ENCODE measurements at regions not wholly inside any gene's neighbourhood (a gene's known extent, or its start where the extent isn't known, plus 50 kb on each side); places are given as distances from the start of the nearest gene placed in this dataset.
A peak's percentile ranks its signal among the peaks of the same experiment; 100 is the strongest.

DNA sequence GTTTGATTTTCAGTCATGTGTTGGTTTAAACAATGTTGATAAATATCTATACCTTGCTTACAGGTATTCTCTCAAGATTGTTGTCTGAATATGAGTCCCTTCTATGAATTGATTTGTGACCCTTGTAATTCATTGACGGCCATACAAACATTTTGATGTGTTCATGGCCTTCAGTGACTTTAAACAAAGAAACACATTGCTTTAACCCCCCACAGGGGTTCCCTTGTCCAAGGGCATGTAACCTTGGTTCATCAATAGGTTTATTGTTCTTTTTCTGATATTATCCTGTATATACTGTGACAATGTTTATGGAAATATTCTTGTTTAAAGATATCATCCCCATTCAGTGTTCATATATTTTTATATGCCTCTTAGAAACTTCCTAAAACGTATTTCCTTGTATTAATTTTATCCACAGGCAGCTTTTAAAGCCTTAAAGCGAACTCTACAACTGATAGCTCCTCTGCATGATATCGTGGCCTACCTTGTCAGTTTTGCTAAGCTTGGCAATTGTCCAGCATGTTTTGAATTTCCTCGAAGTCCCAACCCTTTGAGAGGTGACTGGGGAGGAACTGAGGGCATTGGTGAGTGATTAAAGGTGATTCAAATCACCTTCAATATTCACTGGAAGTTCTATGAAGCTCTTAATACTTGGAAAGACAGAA lies 87.0 kb downstream of the CD164 start:
- DNase-seq: no peak

DNA sequence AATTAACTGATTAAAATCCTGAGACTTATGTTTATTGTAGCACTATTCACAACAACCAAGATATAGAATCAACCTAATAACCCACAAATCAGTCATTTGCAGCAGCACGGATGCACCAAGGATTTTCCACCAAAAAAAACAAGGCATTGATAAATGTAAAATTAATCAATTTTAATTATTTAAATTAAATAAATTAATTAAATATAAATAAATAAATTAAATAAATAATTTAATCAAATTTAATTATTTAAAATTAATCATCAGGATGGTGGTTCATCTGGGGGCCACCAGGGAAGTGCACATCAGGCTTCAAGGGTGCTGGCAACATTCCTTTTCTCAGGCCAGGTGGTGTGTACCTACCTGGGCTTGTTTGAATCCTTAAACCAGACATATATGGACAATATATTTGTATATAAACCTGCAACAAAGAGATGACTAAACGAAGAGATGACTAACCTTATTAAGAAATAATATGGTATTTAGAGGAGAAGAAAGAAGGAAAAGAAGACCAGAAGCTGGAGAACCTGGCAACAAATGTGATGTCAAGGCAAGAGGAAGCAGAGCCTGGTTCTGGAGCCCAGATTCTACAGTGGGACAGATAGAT lies 89.2 kb downstream of the CD164 start:
- no peak for DNase-seq

DNA sequence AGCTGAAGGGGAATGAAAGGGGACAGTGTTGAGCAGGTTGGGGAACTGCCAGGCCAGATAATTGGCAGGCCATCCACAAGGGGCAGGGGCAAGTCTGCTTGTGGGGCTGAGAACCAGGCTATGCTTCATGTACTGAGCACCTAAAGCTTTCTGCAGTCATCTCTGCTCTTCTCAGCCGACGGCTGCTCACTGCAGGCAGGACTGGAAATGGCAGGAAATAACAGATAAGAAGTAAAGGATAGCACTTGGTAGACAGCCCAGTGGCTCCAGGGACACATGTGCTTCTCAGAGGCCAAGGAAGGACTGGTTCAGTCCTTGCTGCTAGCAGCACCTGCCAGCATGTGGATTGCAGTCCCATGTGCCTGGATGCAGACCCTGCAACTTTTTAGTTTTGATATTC lies 89.8 kb downstream of the CD164 start:
- no peak for DNase-seq

DNA sequence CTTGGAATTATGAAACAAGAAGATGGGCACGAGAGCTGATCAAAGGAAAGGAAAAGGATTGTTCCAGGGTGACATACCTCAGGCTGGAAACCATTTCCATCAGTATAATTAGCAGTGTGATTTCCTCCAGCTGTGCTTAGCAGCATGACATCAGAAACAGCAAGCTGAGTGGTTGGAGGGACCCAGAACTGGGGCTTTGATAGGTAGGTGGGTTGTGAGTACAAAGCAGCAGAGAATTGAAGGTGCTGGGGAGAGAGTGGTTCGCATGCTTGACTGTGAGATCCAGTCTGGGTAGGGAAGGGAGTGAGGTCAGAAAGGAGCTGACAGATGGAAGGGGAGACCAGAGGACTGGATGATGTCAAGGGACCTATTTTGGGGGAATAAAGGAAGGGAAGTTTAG lies 90.4 kb downstream of the CD164 start:
- DNase-seq: no peak

DNA sequence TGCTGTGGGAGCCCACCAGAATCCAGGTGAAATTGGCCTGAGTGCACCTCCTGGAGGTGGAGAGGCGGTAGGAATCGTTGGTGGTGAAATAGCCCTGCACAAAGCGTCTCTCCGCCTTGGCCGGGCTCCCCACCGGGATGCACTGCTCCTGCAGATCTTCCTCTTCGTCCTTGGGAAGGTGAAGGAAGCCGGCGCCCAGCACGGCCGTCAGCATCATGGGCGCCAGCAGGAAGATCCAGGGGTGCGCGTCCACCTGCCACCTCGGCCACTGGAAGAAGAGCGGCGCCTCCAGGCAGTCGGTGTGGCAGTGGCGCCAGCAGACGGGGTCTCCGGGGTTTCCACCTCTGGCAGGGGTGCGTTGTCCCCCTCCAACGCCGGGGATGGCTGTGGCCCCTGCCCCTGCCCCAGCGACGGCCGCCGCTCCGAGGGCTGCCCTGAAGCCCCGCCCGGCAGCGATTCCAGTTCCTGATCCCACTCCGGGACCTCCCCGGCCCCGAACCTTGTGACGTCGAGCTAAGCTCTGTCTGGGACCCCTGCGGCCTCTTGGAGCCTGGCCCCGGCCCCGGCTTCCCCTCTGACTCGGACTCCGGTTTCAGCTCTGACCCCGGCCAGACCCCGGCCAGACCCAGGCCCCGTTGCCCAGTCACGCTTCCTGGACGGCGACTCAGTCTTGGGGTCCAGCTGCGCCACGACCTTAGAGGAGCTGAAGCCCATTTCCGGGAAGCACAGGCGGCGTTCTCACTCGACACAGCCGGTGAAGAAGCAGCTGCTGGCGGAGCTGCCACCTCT lies 91.9 kb downstream of the CD164 start:
- no peak for DNase-seq

DNA sequence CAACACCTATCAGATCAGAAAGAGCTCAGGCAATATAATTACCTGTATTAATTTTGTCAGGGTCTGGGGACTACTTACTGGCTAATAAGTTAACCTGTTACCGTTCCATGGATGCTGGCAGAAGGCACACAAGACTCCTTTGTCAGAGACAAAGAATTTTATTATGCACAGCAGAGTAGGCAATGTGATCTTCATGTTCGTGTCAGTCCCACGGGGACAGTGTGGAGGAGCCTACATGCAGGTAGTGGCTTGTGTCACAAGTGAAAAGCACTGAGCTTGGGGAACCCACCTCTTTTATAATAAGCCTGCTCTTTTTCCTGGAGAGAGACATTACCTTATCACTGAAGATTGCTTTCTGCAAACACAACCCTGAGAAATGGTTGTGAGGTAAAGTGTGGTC lies 96.9 kb downstream of the CD164 start:
- no peak for DNase-seq

DNA sequence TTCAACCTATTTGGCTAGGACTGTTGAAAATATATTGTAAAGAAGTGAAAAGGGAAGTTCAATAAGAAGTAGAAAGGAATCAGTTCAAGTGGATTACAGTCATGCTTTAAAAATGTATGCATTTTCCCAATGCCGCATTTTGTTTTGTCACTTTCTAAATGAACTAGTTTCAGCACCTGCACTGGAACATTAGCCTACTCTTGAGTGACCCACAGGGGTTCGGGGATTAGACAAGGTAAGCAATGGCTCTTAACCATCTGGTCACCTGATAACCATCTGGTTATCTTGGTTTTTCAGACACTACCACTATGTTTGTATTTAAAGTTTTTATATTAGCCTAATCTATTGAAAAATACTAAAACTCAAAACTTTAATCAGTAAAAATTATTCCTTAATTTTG lies 97.6 kb downstream of the CD164 start:
- DNase-seq: no peak

DNA sequence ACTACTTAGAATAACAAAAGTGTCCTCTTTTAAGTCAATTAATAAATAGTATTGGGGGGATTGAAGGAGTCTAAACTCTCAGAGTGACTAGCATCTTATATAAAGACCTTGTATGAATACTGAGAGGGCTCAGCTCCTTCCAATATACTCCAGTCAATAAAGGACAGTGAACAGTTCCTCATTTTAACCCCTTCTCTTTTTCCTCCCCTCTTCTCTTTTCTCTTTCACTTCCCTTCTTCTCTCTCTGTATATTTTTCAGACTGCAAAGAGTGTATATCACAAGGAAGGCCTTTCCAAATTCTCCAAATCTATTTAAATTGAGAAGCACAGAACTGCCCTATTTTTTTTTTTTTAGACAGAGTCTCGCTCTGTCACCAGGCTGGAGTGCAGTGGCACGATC lies 99.5 kb downstream of the CD164 start:
- DNase-seq: no peak

DNA sequence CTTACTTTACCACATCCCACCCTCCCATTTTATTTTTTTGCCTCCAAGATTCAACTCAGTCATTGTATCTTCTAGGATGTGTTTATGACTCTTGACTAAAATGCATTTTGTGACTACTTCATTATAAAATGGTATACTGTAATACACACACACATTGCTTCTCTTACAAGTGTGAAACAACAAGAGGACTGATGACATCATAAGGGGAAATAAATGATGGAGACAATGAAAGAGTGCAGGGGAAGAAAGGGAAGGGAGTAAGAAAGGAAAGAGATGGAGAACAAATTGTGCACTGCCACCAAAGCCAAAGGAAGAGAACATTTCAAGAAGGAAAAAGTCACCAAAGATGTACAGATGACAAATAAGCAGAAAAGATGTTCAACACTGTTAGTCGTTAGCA lies 102.6 kb downstream of the CD164 start:
- no peak for DNase-seq

DNA sequence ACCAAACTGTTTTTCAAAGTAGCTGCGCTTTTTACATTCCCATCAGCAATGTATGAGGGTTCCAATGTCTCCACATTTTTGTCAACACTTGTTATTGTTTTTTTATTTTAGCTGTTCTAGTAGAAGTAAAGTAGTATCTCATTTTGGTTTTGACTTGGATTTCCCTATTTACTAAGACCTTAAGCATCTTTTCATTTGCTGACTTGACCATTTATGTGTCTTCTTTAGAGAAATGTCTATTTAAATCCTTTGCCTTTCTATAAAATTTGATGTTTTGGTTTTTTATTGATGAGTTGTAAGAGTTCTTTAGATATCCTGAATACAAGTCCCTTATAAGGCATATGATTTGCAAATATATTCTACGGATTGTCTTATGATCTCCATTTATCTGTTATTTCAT lies 110.6 kb downstream of the CD164 start:
- no peak for DNase-seq

DNA sequence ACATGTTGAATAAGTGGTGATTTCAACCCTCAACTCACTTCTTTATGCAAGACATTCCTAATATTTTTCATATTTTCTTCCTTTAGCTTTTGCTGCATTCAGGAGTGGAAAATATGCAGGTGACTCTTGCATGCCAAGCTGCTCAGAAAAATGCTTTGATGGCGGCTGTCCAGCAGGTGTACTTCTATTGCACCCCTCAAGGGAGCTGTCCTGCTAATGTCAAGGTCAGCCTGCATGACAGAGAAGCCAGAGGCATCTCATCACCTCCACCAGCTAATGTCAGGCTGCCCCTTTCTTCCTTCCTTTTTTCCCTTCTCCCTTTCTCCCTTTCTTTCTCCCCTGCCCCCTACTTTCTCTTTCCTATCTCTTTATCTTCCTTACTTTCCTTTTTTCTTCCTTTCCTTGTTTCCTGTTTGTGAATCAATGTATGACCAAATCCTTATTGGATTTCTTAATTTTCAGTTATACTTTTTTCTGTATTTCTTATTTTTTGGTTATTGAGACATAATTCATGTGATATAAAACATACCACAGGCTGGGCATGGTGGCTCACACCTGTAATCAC lies 112.2 kb downstream of the CD164 start:
- no peak for DNase-seq

DNA sequence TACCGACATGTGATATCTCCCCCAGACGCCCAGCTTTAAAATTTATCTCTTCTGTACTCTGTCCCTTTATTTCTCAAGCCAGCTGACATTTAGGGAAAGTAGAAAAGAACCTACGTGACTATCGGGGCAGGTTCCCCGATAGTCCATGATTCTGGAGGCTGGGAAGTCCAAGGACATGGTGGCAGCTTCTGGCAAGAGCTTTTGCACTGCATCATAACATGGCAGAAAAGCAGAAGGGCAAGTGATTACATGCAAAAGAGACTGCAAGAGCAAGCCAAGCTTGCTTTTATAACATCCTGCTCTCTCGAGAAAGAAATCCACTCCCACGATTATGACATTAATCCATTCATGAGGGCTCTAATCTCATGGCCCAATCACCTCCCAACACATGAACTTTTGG lies 113.2 kb downstream of the CD164 start:
- no peak for DNase-seq

DNA sequence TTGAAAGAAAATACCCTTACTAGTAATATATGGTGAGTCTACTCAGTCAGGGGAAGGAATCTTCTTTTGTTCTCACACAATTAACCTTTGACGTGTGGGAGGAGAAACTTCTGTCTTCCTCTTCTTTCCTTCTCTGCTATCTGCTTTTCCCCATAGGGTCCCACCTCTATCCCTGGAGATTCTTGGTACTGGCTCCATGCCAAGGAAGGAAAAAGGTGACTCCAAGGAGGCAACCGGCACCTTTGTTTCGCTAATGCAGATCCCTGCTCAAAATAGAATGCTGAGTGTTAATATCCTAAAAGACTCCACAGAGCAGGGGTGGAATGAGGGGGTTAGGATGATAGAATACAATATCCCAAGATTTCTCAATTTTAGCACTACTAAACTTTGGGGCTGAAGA lies 116.7 kb downstream of the CD164 start:
- DNase-seq: no peak

DNA sequence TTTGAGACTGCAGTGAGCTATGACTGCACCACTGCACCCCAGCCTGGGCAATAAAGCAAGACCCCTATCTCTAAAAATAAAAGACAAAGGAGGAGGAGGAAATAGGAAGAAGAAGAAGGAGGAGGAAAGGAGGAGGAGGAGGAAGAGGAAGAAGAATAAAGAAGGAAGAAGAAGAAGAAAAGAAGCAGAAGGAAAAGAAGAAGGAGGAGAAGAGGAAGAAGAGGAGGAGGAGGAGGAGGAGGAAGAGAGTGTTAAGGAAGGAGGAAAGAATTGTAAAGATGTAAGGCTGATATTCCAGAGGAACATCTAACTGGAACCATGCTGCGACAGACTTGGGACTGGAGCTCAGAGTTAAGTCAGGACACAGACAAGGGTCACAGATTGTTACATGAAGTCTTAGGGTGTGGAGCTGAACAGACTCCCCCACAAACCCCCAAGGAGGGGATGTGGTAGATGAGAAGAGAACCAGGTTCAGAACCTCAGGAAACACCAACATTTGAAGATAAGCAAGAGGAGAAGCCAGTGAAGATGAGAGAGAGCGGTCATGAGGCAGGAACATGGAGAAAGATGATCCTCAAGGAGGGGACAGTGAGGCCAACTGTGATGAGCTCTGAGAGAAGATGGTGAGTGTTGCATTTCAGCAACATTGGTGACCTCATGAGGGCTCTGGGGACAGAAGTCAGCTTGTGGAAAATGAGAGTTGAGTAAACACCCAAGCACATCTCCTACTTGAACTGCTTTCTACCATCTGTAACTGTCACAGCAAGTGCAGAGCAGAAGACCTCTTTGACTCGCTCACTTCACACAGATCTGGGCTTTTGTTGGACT lies 118.2 kb downstream of the CD164 start:
- DNase-seq: no peak

DNA sequence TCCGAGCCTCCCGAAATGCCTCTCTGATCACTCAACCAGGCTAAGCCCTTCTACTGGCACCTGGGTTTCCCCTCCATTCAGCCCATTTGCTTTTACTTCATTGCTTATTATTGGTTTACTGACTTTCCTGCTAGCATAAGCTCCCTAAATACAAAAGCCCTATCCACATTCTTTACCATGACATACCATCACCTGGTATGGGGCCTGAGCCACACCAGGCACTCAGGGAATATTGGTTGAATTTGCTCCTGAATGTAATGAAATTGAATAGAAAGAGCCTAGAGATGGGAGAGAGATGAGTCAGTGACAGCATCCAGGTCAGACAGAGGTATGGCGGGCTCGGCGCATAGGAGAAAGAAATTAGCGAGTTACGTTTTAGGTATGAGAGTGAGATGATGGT lies 120.0 kb downstream of the CD164 start:
- no peak for DNase-seq

DNA sequence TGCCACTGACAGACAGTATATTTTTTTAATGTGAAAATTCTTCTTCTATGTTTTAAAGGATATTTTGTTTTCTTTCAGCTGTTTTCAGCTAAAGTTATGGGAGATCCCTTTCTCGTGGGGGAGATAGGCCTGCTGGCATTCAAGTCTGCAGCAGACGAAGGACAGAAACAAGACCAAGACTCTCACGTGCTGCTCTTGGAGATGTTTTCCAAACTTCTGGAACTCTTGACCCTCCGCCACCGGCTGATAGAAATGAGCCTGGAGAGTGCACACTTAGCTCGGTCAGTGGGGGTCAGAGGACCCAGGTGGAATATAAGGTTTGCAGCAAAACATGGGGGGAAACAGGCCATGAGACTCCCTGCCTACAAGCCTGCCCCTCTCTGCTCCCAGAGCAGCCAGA lies 120.5 kb downstream of the CD164 start:
- DNase-seq: no peak

DNA sequence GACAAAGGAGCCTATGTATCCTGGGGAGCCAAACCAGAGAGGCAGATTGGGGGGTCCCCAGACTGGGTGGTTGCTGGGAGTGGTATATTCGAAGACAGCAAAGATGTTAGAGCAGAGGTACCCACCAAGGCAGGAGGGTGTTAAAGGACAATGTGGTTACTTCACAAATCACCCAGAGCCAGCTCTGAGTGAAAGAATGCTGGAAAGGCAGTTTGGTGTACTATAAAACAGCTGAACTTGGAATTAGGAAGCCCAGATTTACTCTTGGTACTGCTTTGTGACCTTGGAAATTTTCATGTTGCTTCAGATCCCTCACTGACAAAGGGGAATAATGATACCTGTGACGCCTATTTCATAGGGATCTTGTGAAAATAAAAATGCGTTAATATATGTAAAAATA lies 121.6 kb downstream of the CD164 start:
- DNase-seq: no peak

DNA sequence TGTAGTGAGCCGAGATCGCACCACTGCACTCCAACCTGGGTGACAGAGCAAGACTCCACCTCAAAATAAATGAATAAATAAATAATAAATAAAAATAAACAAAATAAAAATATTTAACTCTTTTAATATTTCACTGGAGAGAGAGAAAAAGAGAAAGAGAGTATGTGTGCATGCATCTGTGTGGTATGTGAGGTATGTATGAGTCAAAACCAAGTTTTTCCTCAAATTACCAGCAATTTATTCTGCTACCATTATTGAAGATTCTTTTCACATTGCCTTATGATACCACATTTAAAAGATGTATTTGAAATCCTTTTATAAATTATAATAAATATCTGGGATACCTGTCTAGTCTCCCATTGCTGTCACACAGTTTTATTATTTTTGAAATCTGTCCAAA lies 122.1 kb downstream of the CD164 start:
- DNase-seq: peak; percentile 49

DNA sequence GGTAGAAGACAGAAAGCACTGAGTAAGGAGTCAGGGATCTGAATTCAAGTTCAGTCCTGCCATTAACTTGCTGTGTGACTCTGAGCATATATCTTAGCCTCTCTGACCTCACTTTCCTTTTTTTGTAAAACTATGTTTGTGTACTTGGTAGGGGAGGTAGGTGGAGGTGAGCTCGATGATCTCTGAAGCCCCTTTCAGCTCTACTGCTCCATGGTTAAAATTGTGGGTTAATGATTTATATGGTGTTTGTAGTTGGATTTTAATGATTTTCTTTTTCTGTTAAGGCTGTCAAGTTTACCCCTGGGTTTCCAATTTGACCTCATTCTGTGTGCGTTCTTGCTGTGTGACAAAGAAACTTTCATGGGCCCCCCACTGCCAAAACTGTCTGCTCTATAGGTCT lies 124.1 kb downstream of the CD164 start:
- DNase-seq: no peak

DNA sequence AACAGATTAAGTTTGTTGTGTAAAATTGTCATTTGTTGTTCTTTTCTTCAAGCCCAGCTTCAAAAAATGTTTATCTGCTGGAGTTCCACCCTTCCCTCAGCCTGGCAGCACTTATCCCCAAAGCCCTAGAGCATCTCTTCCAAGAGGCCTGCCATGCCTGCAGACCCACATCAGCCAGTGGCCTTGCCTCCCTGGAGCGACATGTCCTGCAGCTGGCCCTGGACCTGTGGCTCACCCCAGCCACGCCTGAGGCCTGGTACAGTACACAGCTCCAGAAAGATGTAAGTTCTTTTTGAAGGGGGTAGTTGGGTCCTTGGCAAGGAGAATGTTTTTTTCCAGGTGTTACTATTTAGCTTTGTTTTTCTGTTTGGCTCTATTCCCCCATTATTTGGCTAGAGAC lies 124.8 kb downstream of the CD164 start:
- no peak for DNase-seq

DNA sequence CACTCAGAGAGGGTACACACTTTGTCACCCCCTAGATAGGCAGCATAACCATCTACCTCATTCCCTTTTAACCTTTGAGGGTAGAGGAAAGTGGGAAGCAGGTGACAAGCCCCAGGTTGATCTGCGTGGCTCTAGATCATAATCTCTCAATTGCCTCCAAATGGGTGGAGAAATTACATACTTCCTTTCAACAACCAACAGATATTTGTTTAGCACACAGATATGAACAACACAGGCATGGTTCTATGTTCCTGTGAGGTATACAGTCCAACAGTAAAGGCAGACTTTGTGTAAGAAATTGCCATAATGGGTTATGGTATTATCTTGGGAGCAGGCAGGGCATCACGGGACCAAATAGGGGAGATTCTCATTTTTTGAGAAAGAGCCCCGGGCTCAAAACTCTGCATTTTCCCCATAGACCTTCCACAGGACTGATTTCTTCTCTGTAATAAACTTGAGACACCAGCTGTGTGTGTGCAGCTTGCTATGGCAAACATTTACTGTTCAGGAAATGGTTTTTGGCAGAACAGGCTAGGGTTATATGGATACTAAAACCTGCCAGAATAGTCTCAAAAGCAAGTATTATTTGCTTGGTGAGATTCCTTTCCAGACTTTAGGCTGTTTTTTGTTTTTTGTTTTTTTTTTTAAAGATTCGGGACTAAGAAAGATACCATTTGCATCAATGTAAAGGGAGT lies 126.2 kb downstream of the CD164 start:
- DNase-seq: no peak

DNA sequence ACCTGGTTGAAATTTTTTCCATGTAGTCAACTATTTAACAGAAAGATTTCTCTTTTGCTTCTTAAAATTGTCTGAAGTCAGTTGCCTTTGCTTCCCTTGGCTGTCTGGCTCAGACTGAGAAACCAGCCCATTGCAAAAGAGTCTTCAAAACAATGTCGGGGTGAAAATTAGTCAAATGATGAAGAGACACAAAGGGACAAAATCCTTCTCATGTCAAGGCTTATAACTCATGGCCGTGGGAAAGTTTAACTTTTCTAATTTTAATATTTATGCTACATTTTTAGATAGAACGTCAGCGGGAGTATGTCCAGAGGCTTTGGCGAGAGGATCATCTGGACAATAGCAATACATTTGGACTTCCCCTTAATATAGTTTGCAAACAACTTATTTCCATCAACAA lies 127.2 kb downstream of the CD164 start:
- DNase-seq: no peak

DNA sequence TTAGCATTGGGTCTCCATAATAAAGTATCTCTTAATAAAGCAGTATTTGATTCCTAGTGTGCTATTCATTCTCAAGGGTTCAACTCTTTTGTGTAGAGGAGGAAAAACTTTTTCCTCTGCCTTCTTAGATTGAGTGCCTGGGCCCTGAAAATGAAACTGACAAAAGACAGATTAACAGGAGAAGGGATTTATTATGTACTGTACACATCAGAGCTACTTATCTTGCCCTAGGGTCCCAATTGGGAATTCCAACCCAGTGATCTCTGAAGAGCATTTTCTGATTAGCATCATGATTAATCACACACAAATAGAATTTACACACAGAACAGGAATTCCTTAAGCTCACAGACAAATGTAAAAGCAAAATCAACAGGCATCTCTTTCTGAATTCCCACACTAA lies 128.9 kb downstream of the CD164 start:
- DNase-seq: no peak

All from kidney glomerular epithelial cell (primary cell).